ENCODE measurements at regions not wholly inside any gene's neighbourhood (a gene's known extent, or its start where the extent isn't known, plus 50 kb on each side); places are given as distances from the start of the nearest gene placed in this dataset.

GRCh38 chrX:155819525-155819924, 61.6 kb upstream of the VAMP7 start:
- TF ChIP-seq, protein P1, sequence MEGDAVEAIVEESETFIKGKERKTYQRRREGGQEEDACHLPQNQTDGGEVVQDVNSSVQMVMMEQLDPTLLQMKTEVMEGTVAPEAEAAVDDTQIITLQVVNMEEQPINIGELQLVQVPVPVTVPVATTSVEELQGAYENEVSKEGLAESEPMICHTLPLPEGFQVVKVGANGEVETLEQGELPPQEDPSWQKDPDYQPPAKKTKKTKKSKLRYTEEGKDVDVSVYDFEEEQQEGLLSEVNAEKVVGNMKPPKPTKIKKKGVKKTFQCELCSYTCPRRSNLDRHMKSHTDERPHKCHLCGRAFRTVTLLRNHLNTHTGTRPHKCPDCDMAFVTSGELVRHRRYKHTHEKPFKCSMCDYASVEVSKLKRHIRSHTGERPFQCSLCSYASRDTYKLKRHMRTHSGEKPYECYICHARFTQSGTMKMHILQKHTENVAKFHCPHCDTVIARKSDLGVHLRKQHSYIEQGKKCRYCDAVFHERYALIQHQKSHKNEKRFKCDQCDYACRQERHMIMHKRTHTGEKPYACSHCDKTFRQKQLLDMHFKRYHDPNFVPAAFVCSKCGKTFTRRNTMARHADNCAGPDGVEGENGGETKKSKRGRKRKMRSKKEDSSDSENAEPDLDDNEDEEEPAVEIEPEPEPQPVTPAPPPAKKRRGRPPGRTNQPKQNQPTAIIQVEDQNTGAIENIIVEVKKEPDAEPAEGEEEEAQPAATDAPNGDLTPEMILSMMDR (IDR thresholded peaks at IDR 0.05; ENCODE audit: low read length): no peak
- TF ChIP-seq EZH2 (optimal IDR thresholded peaks at IDR 0.05; ENCODE audit: low read depth, low read length) (no peak), EZH2phosphoT487 (IDR thresholded peaks at IDR 0.05; ENCODE audit: low read length) (no peak)
